ENCODE measurements at regions not wholly inside any gene's neighbourhood (a gene's known extent, or its start where the extent isn't known, plus 50 kb on each side); places are given as distances from the start of the nearest gene placed in this dataset.

DNA sequence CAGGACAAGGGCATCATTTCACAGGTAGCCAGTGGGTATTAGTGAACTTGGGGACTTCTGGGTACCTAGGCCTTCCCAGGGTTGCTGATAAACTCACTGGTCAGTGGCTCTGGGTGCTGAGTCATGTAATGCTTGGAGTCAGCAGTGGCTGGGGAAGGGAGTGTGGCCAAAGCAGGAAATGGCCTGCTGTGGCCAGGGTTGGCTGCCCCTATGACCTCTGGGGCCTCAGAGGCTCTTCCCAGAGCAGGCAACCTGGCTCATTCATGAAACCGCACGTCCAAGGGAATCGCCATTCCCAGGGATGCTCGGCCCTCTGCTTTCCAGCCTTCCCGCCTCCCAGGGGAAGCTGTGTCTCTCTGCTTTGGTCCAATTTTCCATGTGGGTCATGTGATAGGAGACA lies 294.9 kb downstream of the DYSF start:
- TF ChIP-seq, protein P1, sequence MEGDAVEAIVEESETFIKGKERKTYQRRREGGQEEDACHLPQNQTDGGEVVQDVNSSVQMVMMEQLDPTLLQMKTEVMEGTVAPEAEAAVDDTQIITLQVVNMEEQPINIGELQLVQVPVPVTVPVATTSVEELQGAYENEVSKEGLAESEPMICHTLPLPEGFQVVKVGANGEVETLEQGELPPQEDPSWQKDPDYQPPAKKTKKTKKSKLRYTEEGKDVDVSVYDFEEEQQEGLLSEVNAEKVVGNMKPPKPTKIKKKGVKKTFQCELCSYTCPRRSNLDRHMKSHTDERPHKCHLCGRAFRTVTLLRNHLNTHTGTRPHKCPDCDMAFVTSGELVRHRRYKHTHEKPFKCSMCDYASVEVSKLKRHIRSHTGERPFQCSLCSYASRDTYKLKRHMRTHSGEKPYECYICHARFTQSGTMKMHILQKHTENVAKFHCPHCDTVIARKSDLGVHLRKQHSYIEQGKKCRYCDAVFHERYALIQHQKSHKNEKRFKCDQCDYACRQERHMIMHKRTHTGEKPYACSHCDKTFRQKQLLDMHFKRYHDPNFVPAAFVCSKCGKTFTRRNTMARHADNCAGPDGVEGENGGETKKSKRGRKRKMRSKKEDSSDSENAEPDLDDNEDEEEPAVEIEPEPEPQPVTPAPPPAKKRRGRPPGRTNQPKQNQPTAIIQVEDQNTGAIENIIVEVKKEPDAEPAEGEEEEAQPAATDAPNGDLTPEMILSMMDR (IDR thresholded peaks at IDR 0.05): no peak
- TF ChIP-seq POLR2A (IDR thresholded peaks at IDR 0.05) (no peak), EP300 (IDR thresholded peaks at IDR 0.05) (peak in 1 of 2 donors; percentile 49)

All from tibial nerve (tissue), 4 donors.